Body of pancreas (tissue), 4 donors: ENCODE measurements at regions not wholly inside any gene's neighbourhood (a gene's known extent, or its start where the extent isn't known, plus 50 kb on each side); places are given as distances from the start of the nearest gene placed in this dataset.

Experiments used
- CTCF ChIP-seq, 7 experiments: fragments of 450-650 bp in 4 of 7; fragments of 200-600 bp in 3 of 7; sonication (generic) in 3 of 7; IDR thresholded peaks; one replicate each; pipeline ENCODE4 v1.5.1; 2016 to 2019; ENCODE audit warnings: antibody characterized with exemption in 7 of 7
- POLR2A ChIP-seq, 3 donors: fragments of 450-650 bp; IDR thresholded peaks; one replicate each; pipeline ENCODE4 v1.6.1; 2016; ENCODE audit warnings: antibody characterized with exemption in 3 of 3, mild to moderate bottlenecking in 2 of 3

GRCh38 chr1:194103516-194104246 lies 917.3 kb upstream of the B3GALT2 start:
- no peak for TF ChIP-seq CTCF (IDR thresholded peaks at IDR 0.05)
- TF ChIP-seq POLR2A (IDR thresholded peaks at IDR 0.05): no peak
